SK-N-SH (cell line): ENCODE measurements at regions not wholly inside any gene's neighbourhood (a gene's known extent, or its start where the extent isn't known, plus 50 kb on each side); places are given as distances from the start of the nearest gene placed in this dataset.

Experiments
- CTCF ChIA-PET: fragments of 300-600, 350-600 bp; formaldehyde crosslinking; extraction: SDS; loops from one replicate; lab custom pipeline; 2021; lab: Yijun Ruan, JAX
- POLR2A ChIA-PET: fragments of 350-600 bp; sonication (Branson Sonifier 250); formaldehyde crosslinking; extraction: SDS; loops from one replicate; lab custom pipeline; 2020; ENCODE audit warnings: antibody characterized with exemption, inconsistent platforms; lab: Yijun Ruan, JAX
- DNase-seq: peaks from one replicate; pipeline ENCODE4 v3.0.0; 2012
- H2AFZ ChIP-seq: fragments of 200-600 bp; sonication (generic); 2 replicates; pipeline ENCODE4 v1.8.1; 2016; ENCODE audit warnings: antibody characterized with exemption, mild to moderate bottlenecking, low read depth
- H3F3A ChIP-seq: fragments of 200-600 bp; sonication (generic); replicated peaks from 2 replicates; pipeline ENCODE3; 2016; ENCODE audit warnings: antibody characterized with exemption, mild to moderate bottlenecking; ENCODE audit not compliant: insufficient read depth
- H3K27ac ChIP-seq, 2 experiments: fragments of 200-500 bp in 1 of 2; fragments of 200-600 bp in 1 of 2; sonication (Bioruptor generic) in 1 of 2; sonication (generic), shearing (Covaris generic) in 1 of 2; 2 replicates each; pipeline versions ENCODE4 v1.5.1 to v1.6.1; 2014 to 2016; ENCODE audit warnings: low read depth in 2 of 2, inconsistent platforms in 1 of 2, low read length in 1 of 2, mild to moderate bottlenecking in 1 of 2, mixed read lengths in 1 of 2
- H3K27me3 ChIP-seq: fragments of 200-600 bp; sonication (generic), shearing (Covaris generic); 2 replicates; pipeline ENCODE4 v1.6.1; 2016; ENCODE audit warnings: mixed run types; ENCODE audit not compliant: insufficient read depth
- H3K36me3 ChIP-seq, 2 experiments: fragments of 200-500 bp in 1 of 2; fragments of 200-600 bp in 1 of 2; sonication (Bioruptor generic) in 1 of 2; sonication (generic) in 1 of 2; replicated peaks in 1 of 2; 2 replicates each; pipeline versions ENCODE3 to v1.5.1; 2014 to 2016; ENCODE audit warnings: low read length in 1 of 2, mild to moderate bottlenecking in 1 of 2; ENCODE audit not compliant: insufficient read depth in 2 of 2, control insufficient read depth in 1 of 2
- H3K4me1 ChIP-seq, 2 experiments: fragments of 200-500 bp in 1 of 2; fragments of 200-600 bp in 1 of 2; sonication (Bioruptor generic) in 1 of 2; sonication (generic), shearing (Covaris generic) in 1 of 2; 2 replicates each; pipeline versions ENCODE4 v1.5.1 to v1.6.1; 2014 to 2016; ENCODE audit warnings: low read depth in 1 of 2, low read length in 1 of 2, mixed run types in 1 of 2; ENCODE audit not compliant: insufficient read depth in 2 of 2, control insufficient read depth in 1 of 2
- H3K4me2 ChIP-seq: fragments of 200-600 bp; sonication (generic), shearing (Covaris generic); 2 replicates; pipeline ENCODE4 v1.6.1; 2017; ENCODE audit warnings: mixed run types
- H3K4me3 ChIP-seq, 2 experiments: fragments of 200-500 bp in 1 of 2; fragments of 200-600 bp in 1 of 2; sonication (Bioruptor generic) in 1 of 2; sonication (generic), shearing (Covaris generic) in 1 of 2; 2 replicates each; pipeline versions ENCODE4 v1.5.1 to v1.8.1; 2014 to 2016; ENCODE audit warnings: low read depth in 2 of 2, inconsistent platforms in 1 of 2, low read length in 1 of 2, mild to moderate bottlenecking in 1 of 2, mixed read lengths in 1 of 2, moderate library complexity in 1 of 2
- H3K79me2 ChIP-seq: fragments of 200-600 bp; sonication (generic); 2 replicates; pipeline ENCODE4 v1.8.1; 2017; ENCODE audit warnings: mild to moderate bottlenecking; ENCODE audit not compliant: insufficient read depth
- H3K9ac ChIP-seq: fragments of 200-600 bp; sonication (generic); 2 replicates; pipeline ENCODE4 v1.6.1; 2017; ENCODE audit warnings: mixed run types
- H3K9me2 ChIP-seq: fragments of 200-600 bp; sonication (generic); 2 replicates; pipeline ENCODE4 v1.6.1; 2017; ENCODE audit warnings: mixed run types
- H3K9me3 ChIP-seq: fragments of 200-600 bp; sonication (generic); 2 replicates; pipeline ENCODE4 v1.6.1; 2017; ENCODE audit warnings: mixed run types, mild to moderate bottlenecking, moderate library complexity
- H4K20me1 ChIP-seq: fragments of 200-600 bp; sonication (generic); 2 replicates; pipeline ENCODE4 v1.6.1; 2017; ENCODE audit warnings: mild to moderate bottlenecking, mixed run types; ENCODE audit not compliant: insufficient read depth
- CHD2 ChIP-seq: fragments of 150-350 bp; IDR thresholded peaks from 2 replicates; pipeline ENCODE4 v1.6.1; 2018; ENCODE audit warnings: low read length; ENCODE audit not compliant: partially characterized antibody
- EZH2phosphoT487 ChIP-seq: fragments of 200-600 bp; sonication (generic); IDR thresholded peaks from 2 replicates; pipeline ENCODE4 v1.6.1; 2017; ENCODE audit warnings: low read depth, mixed run types, mild to moderate bottlenecking, antibody characterized with exemption, moderate library complexity, borderline replicate concordance
- FOXJ3 ChIP-seq: sonication (generic); formaldehyde crosslinking; IDR thresholded peaks from 2 replicates; pipeline ENCODE4 v1.5.1; 2020; ENCODE audit warnings: mild to moderate bottlenecking, missing genetic modification reagents
- GABPA ChIP-seq: IDR thresholded peaks from 2 replicates; pipeline ENCODE4 v1.4.0; 2012; ENCODE audit warnings: low read depth, mild to moderate bottlenecking
- POLR2AphosphoS5 ChIP-seq: IDR thresholded peaks from 2 replicates; pipeline ENCODE4 v1.6.1; 2012; ENCODE audit warnings: low read depth, low read length
- RCOR1 ChIP-seq: fragments of 150-350 bp; IDR thresholded peaks from 2 replicates; pipeline ENCODE4 v1.6.1; 2017; ENCODE audit warnings: antibody characterized with exemption, low read length
- RXRA ChIP-seq: IDR thresholded peaks from 2 replicates; pipeline ENCODE4 v1.4.0; 2012; ENCODE audit warnings: low read depth, mild to moderate bottlenecking, borderline replicate concordance
- SMC3 ChIP-seq: IDR thresholded peaks from 2 replicates; pipeline ENCODE4 v1.6.1; 2012; ENCODE audit warnings: low read depth, low read length, improper control_type of control experiment
- TAF1 ChIP-seq: IDR thresholded peaks from 2 replicates; pipeline ENCODE4 v1.6.1; 2012; ENCODE audit warnings: low read depth, mild to moderate bottlenecking, low read length, moderate library complexity, borderline replicate concordance
- YY1 ChIP-seq: IDR thresholded peaks from 2 replicates; pipeline ENCODE4 v1.4.0; 2012; ENCODE audit warnings: low read depth, mild to moderate bottlenecking
- WGBS: methylation state at CpG from one replicate; pipeline ENCODE4 v1.1.6; 2017; ENCODE audit warnings: low lambda C conversion rate; 5-methylcytosine and 5-hydroxymethylcytosine counted together
- TF ChIP-seq, protein P1 (sequence below): IDR thresholded peaks from 2 replicates; pipeline ENCODE4 v1.6.1; 2012; ENCODE audit warnings: mild to moderate bottlenecking, low read depth, low read length, moderate library complexity
- TF ChIP-seq, protein P2 (sequence below): fragments of 200-600 bp; sonication (generic); IDR thresholded peaks from 2 replicates; pipeline ENCODE4 v1.6.1; 2017; ENCODE audit warnings: antibody characterized with exemption, mild to moderate bottlenecking, moderate library complexity
- TF ChIP-seq, protein P3 (sequence below): IDR thresholded peaks from 2 replicates; pipeline ENCODE4; 2012
- TF ChIP-seq, protein P4 (sequence below): IDR thresholded peaks from 2 replicates; pipeline ENCODE4 v1.4.0; 2012; ENCODE audit warnings: low read depth

DNA sequence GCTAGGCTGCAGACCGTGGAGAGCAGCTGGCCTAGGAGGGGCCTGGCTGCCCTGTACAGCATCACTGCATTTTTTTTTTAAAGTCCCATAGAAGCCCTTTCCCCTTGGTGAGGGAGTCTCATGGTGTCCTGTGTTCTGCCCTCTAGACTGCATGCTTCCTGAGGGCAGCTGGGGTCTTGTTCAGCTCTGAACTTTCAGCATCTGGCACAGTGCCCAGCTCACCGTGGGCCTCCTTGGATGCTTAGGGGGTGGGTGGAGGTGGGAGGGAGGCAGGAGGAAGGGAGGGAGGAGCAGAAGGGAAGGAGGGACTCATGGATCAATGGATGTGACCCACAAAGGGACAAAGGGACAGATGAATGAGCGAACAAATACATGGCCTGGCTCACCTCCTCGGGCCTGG, 63.4 kb upstream of the TMEM97 start:
- CTCF ChIA-PET: interaction anchor here (1.3 kb wide), 1 partner anchor 450 kb away, joined by 4 read pairs; no protein-coding TSS in a partner anchor

More for the DNA sequence above, 63.4 kb upstream of the TMEM97 start:
- Histone ChIP-seq H3K36me3 (no peaks in the 10 kb centered on the region), H2AFZ (no peak overlapping the region), H3K4me2 (no peak overlapping the region), H3K9ac (no peak overlapping the region), H3K4me3 (no peak overlapping the region), H3K27ac (no peak overlapping the region), H3K4me1 (peaks cover 0 to 3% of the 10 kb centered on the region in 2 experiments; a peak in 1 of 4 replicates), H3K27me3 (no peaks in the 10 kb centered on the region), H3K9me3 (no peaks in the 10 kb centered on the region), H3F3A (no peaks in the 10 kb centered on the region), H3K9me2 (no peaks in the 10 kb centered on the region), H3K79me2 (no peaks in the 10 kb centered on the region), H4K20me1 (no peaks in the 10 kb centered on the region)
- POLR2A ChIA-PET: no interaction called here
- 41% methylated on average over 4 of the region's 4 CpGs for WGBS
- DNase-seq: no peak
- TF ChIP-seq FOXJ3 (CRISPR knock-in tag) (no peak), SMC3 (no peak), RCOR1 (no peak), GABPA (no peak), RXRA (no peak), POLR2AphosphoS5 (no peak), YY1 (no peak), EZH2phosphoT487 (no peak), TAF1 (no peak), CHD2 (no peak)
- TF ChIP-seq, protein P1, sequence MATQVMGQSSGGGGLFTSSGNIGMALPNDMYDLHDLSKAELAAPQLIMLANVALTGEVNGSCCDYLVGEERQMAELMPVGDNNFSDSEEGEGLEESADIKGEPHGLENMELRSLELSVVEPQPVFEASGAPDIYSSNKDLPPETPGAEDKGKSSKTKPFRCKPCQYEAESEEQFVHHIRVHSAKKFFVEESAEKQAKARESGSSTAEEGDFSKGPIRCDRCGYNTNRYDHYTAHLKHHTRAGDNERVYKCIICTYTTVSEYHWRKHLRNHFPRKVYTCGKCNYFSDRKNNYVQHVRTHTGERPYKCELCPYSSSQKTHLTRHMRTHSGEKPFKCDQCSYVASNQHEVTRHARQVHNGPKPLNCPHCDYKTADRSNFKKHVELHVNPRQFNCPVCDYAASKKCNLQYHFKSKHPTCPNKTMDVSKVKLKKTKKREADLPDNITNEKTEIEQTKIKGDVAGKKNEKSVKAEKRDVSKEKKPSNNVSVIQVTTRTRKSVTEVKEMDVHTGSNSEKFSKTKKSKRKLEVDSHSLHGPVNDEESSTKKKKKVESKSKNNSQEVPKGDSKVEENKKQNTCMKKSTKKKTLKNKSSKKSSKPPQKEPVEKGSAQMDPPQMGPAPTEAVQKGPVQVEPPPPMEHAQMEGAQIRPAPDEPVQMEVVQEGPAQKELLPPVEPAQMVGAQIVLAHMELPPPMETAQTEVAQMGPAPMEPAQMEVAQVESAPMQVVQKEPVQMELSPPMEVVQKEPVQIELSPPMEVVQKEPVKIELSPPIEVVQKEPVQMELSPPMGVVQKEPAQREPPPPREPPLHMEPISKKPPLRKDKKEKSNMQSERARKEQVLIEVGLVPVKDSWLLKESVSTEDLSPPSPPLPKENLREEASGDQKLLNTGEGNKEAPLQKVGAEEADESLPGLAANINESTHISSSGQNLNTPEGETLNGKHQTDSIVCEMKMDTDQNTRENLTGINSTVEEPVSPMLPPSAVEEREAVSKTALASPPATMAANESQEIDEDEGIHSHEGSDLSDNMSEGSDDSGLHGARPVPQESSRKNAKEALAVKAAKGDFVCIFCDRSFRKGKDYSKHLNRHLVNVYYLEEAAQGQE: no peak
- TF ChIP-seq, protein P2, sequence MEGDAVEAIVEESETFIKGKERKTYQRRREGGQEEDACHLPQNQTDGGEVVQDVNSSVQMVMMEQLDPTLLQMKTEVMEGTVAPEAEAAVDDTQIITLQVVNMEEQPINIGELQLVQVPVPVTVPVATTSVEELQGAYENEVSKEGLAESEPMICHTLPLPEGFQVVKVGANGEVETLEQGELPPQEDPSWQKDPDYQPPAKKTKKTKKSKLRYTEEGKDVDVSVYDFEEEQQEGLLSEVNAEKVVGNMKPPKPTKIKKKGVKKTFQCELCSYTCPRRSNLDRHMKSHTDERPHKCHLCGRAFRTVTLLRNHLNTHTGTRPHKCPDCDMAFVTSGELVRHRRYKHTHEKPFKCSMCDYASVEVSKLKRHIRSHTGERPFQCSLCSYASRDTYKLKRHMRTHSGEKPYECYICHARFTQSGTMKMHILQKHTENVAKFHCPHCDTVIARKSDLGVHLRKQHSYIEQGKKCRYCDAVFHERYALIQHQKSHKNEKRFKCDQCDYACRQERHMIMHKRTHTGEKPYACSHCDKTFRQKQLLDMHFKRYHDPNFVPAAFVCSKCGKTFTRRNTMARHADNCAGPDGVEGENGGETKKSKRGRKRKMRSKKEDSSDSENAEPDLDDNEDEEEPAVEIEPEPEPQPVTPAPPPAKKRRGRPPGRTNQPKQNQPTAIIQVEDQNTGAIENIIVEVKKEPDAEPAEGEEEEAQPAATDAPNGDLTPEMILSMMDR: no peak
- TF ChIP-seq, protein P3, sequence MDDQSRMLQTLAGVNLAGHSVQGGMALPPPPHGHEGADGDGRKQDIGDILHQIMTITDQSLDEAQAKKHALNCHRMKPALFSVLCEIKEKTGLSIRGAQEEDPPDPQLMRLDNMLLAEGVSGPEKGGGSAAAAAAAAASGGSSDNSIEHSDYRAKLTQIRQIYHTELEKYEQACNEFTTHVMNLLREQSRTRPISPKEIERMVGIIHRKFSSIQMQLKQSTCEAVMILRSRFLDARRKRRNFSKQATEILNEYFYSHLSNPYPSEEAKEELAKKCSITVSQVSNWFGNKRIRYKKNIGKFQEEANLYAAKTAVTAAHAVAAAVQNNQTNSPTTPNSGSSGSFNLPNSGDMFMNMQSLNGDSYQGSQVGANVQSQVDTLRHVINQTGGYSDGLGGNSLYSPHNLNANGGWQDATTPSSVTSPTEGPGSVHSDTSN: no peak
- TF ChIP-seq, protein P4, sequence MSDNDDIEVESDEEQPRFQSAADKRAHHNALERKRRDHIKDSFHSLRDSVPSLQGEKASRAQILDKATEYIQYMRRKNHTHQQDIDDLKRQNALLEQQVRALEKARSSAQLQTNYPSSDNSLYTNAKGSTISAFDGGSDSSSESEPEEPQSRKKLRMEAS: no peak
